KMS-11 (cell line): ENCODE measurements at regions not wholly inside any gene's neighbourhood (a gene's known extent, or its start where the extent isn't known, plus 50 kb on each side); places are given as distances from the start of the nearest gene placed in this dataset.

Experiments used
- H2AFZ ChIP-seq: fragments of 200-600 bp; sonication (generic); 2 replicates; pipeline ENCODE4 v1.6.1; 2016; ENCODE audit warnings: antibody characterized with exemption, mixed run types, low read depth
- H3K27ac ChIP-seq: fragments of 200-600 bp; sonication (generic); 2 replicates; pipeline ENCODE4 v1.6.1; 2016; ENCODE audit warnings: mild to moderate bottlenecking, mixed run types
- H3K27me3 ChIP-seq: fragments of 200-600 bp; sonication (generic); 2 replicates; pipeline ENCODE4 v1.6.1; 2017; ENCODE audit warnings: mild to moderate bottlenecking, low read depth, mixed run types, moderate library complexity; ENCODE audit not compliant: insufficient read depth
- H3K36me3 ChIP-seq: fragments of 200-600 bp; sonication (generic); 2 replicates; pipeline ENCODE4 v1.6.1; 2017; ENCODE audit warnings: mild to moderate bottlenecking, mixed run types; ENCODE audit not compliant: insufficient read depth
- H3K4me1 ChIP-seq: fragments of 200-600 bp; sonication (generic); 2 replicates; pipeline ENCODE4 v1.6.1; 2016; ENCODE audit warnings: mild to moderate bottlenecking, low read depth, mixed run types; ENCODE audit not compliant: poor library complexity, severe bottlenecking
- H3K4me2 ChIP-seq: fragments of 200-600 bp; sonication (generic); 2 replicates; pipeline ENCODE4 v1.7.0; 2016; ENCODE audit warnings: mild to moderate bottlenecking, mixed run types
- H3K4me3 ChIP-seq: fragments of 200-600 bp; sonication (generic); IDR thresholded peaks from 2 replicates; pipeline ENCODE4 v1.6.1; 2017; ENCODE audit warnings: low read depth, low read length, mixed read lengths; ENCODE audit not compliant: insufficient read depth
- H3K79me2 ChIP-seq: fragments of 200-600 bp; sonication (generic); 2 replicates; pipeline ENCODE4 v1.6.1; 2016; ENCODE audit warnings: low read depth, mixed run types; ENCODE audit not compliant: insufficient read depth
- H3K9ac ChIP-seq: fragments of 200-600 bp; sonication (generic); 2 replicates; pipeline ENCODE4 v1.6.1; 2016; ENCODE audit warnings: mild to moderate bottlenecking, mixed run types
- H4K20me1 ChIP-seq: fragments of 200-600 bp; sonication (generic); 2 replicates; pipeline ENCODE4 v1.6.1; 2016; ENCODE audit warnings: mild to moderate bottlenecking, mixed run types; ENCODE audit not compliant: insufficient read depth
- CTCF ChIP-seq: fragments of 200-600 bp; sonication (generic); conservative IDR thresholded peaks from 2 replicates; pipeline ENCODE4 v1.6.1; 2017; ENCODE audit warnings: low read depth, mild to moderate bottlenecking, antibody characterized with exemption, low read length, moderate library complexity, mixed read lengths

GRCh38 chr9:31259824-31260223 is 1124.6 kb upstream of the ACO1 start:
- Histone ChIP-seq H3K27ac (no peak overlapping the region), H3K4me3 (no peak overlapping the region), H2AFZ (no peak overlapping the region), H3K27me3 (no peaks in the 10 kb centered on the region), H3K36me3 (no peaks in the 10 kb centered on the region), H3K79me2 (no peaks in the 10 kb centered on the region), H3K4me1 (peaks cover 11% of the 10 kb centered on the region), H3K4me2 (peak overlapping the region; percentile 9; the same call in 1 of the 2 replicates), H4K20me1 (no peaks in the 10 kb centered on the region), H3K9ac (no peak overlapping the region)
- TF ChIP-seq CTCF, result no peak

- Histone ChIP-seq H3K36me3 (no peaks in the 10 kb centered on the region), H4K20me1 (no peaks in the 10 kb centered on the region), H3K4me3 (no peak overlapping the region), H3K4me1 (no peaks in the 10 kb centered on the region), H3K9ac (no peak overlapping the region), H2AFZ (no peak overlapping the region), H3K27me3 (no peaks in the 10 kb centered on the region), H3K4me2 (no peak overlapping the region), H3K27ac (no peak overlapping the region), H3K79me2 (no peaks in the 10 kb centered on the region)
- no peak for TF ChIP-seq CTCF
Observed at GRCh38 chr9:31272456-31273295, 1111.8 kb upstream of the ACO1 start.

GRCh38 chr9:31275419-31275818 is 1109.0 kb upstream of the ACO1 start:
- Histone ChIP-seq H3K27ac (no peak overlapping the region), H2AFZ (no peak overlapping the region), H3K9ac (no peak overlapping the region), H3K4me3 (no peak overlapping the region), H3K79me2 (no peaks in the 10 kb centered on the region), H3K27me3 (no peaks in the 10 kb centered on the region), H3K4me2 (no peak overlapping the region), H3K36me3 (no peaks in the 10 kb centered on the region), H4K20me1 (no peaks in the 10 kb centered on the region), H3K4me1 (peaks cover 4% of the 10 kb centered on the region)
- TF ChIP-seq CTCF, result no peak

- Histone ChIP-seq H3K4me1 (peaks cover 4% of the 10 kb centered on the region), H3K9ac (no peak overlapping the region), H2AFZ (no peak overlapping the region), H3K79me2 (no peaks in the 10 kb centered on the region), H3K4me2 (no peak overlapping the region), H3K27me3 (no peaks in the 10 kb centered on the region), H3K4me3 (no peak overlapping the region), H3K27ac (no peak overlapping the region), H4K20me1 (no peaks in the 10 kb centered on the region), H3K36me3 (no peaks in the 10 kb centered on the region; the same call in 1 of the 2 replicates)
- TF ChIP-seq CTCF, result no peak
Observed at GRCh38 chr9:31290731-31291130, 1093.7 kb upstream of the ACO1 start.
